Calu3 (cell line): ENCODE measurements at regions not wholly inside any gene's neighbourhood (a gene's known extent, or its start where the extent isn't known, plus 50 kb on each side); places are given as distances from the start of the nearest gene placed in this dataset.

Experiments used
- BruUV-seq: library from RNA; stranded (reverse); fragments of 400-500 nt; replicated peaks from 2 replicates; lab custom pipeline; 2021; lab: Mats Ljungman, UMichigan
- CTCF ChIA-PET: fragments of 300-600 bp; sonication (Branson Sonifier 250); formaldehyde crosslinking; loops from one replicate; lab custom pipeline; 2022; ENCODE audit warnings: antibody characterized with exemption; lab: Charles Lee
- DNase-seq: peaks from one replicate; pipeline ENCODE4 v3.0.0; 2022
- H3K27ac Mint-ChIP-seq: one replicate; pipeline ENCODE4 v1.8.0; 2022; ENCODE audit warnings: mixed read lengths; ENCODE audit not compliant: unreplicated experiment
- H3K27me3 Mint-ChIP-seq: one replicate; pipeline ENCODE4 v1.8.0; 2022; ENCODE audit warnings: mixed read lengths; ENCODE audit not compliant: unreplicated experiment
- H3K36me3 Mint-ChIP-seq: one replicate; pipeline ENCODE4 v1.8.0; 2022; ENCODE audit warnings: mild to moderate bottlenecking, moderate library complexity, mixed read lengths; ENCODE audit not compliant: insufficient read depth, unreplicated experiment
- H3K4me1 Mint-ChIP-seq: one replicate; pipeline ENCODE4 v1.8.0; 2022; ENCODE audit warnings: mild to moderate bottlenecking, low read depth, mixed read lengths; ENCODE audit not compliant: unreplicated experiment
- H3K4me3 Mint-ChIP-seq: one replicate; pipeline ENCODE4 v1.8.0; 2022; ENCODE audit warnings: mild to moderate bottlenecking, low read depth, moderate library complexity, mixed read lengths; ENCODE audit not compliant: unreplicated experiment
- H3K9me3 Mint-ChIP-seq: one replicate; pipeline ENCODE4 v1.8.0; 2022; ENCODE audit warnings: low read depth, mixed read lengths; ENCODE audit not compliant: unreplicated experiment
- intact Hi-C: fragments of 100-400 bp; cut with micrococcal nuclease; formaldehyde crosslinking; loops from one replicate; pipeline ENCODE4 v1.10.0; 2022; ENCODE audit not compliant: unreplicated experiment
- TF ChIP-seq, protein P1 (sequence below): fragments of 200-600 bp; IDR thresholded peaks from one replicate; pipeline ENCODE4 v1.8.0; 2022; ENCODE audit warnings: antibody characterized with exemption; ENCODE audit not compliant: unreplicated experiment

DNA sequence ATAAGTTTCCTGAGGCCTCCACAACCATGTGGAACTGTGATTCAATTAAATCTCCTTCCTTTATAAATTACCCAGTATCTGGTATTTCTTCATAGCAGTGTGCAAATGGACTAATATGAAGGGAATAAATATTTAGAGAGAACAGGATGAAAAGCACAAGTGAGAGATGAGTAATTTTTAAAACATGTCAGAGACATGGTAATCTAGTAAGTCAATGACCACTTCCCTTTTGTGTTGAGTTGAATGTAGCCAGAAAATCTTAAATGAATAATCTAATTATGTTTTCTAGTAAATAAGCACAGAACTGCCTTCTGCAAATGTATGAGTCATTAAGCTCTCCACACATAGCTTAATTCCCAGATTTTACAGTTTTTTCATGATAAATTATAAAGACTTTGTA, 524.1 kb upstream of the SLITRK5 start:
- no peaks in the 10 kb centered on the region for H3K9me3 Mint-ChIP-seq
- no peaks in the 10 kb centered on the region for H3K4me1 Mint-ChIP-seq
- BruUV-seq, result no TSS peak
- H3K27ac Mint-ChIP-seq, result no peak overlapping the region
- H3K27me3 Mint-ChIP-seq, result no peaks in the 10 kb centered on the region
- TF ChIP-seq, protein P1, sequence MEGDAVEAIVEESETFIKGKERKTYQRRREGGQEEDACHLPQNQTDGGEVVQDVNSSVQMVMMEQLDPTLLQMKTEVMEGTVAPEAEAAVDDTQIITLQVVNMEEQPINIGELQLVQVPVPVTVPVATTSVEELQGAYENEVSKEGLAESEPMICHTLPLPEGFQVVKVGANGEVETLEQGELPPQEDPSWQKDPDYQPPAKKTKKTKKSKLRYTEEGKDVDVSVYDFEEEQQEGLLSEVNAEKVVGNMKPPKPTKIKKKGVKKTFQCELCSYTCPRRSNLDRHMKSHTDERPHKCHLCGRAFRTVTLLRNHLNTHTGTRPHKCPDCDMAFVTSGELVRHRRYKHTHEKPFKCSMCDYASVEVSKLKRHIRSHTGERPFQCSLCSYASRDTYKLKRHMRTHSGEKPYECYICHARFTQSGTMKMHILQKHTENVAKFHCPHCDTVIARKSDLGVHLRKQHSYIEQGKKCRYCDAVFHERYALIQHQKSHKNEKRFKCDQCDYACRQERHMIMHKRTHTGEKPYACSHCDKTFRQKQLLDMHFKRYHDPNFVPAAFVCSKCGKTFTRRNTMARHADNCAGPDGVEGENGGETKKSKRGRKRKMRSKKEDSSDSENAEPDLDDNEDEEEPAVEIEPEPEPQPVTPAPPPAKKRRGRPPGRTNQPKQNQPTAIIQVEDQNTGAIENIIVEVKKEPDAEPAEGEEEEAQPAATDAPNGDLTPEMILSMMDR, result no peak
- intact Hi-C loops, result no loop called here
- H3K36me3 Mint-ChIP-seq, result no peaks in the 10 kb centered on the region
- CTCF ChIA-PET, result no interaction called here
- no peak for DNase-seq
- H3K4me3 Mint-ChIP-seq, result no peak overlapping the region

DNA sequence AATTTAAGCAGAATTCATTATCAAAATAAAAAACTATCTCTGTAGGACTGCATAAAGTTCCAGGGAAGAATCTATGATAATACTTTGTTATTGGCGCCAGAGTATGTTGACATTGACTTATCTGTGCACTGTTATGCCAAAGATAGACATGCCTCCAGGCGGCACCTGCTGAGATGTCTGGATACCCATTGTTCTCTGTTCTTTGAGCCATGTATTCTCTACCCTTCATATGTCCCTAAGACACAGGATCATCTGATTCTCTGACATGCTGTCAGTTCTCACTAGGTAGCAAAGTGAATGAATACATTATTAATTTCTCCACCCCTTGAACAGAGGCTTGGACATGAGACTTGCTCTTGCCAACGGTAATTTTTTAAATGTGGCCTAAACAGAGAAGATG, 517.8 kb upstream of the SLITRK5 start:
- H3K27me3 Mint-ChIP-seq, result no peaks in the 10 kb centered on the region
- CTCF ChIA-PET, result no interaction called here
- no peaks in the 10 kb centered on the region for H3K9me3 Mint-ChIP-seq
- H3K36me3 Mint-ChIP-seq, result no peaks in the 10 kb centered on the region
- no peak overlapping the region for H3K4me3 Mint-ChIP-seq
- TF ChIP-seq, protein P1, result no peak
- H3K4me1 Mint-ChIP-seq, result no peaks in the 10 kb centered on the region
- no peak overlapping the region for H3K27ac Mint-ChIP-seq
- no peak for DNase-seq
- intact Hi-C loops, result no loop called here
- no TSS peak for BruUV-seq

DNA sequence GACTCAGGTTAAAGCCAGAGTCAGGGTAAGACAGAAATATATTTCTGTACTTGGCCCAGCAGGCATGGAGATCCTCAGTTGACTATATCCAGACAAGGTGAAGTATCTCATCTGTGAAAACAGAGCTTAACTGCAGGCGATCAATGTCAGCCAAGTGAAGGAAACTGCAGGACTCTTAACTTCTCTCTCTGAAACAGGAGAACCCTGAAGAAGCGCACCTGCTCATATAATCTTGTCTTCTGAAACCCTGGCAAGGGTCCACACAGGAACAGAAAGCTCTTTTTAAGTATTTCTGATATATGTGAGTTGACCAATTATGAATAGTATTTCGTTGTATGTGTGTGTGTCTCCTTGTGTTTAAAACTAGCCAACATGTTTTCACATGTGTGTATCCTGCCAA, 504.8 kb upstream of the SLITRK5 start:
- peaks cover 3% of the 10 kb centered on the region for H3K9me3 Mint-ChIP-seq
- BruUV-seq, result no TSS peak
- no peaks in the 10 kb centered on the region for H3K27me3 Mint-ChIP-seq
- CTCF ChIA-PET, result no interaction called here
- no peaks in the 10 kb centered on the region for H3K4me1 Mint-ChIP-seq
- H3K36me3 Mint-ChIP-seq, result no peaks in the 10 kb centered on the region
- TF ChIP-seq, protein P1, result no peak
- no peak overlapping the region for H3K4me3 Mint-ChIP-seq
- no peak for DNase-seq
- intact Hi-C loops, result no loop called here
- no peak overlapping the region for H3K27ac Mint-ChIP-seq

DNA sequence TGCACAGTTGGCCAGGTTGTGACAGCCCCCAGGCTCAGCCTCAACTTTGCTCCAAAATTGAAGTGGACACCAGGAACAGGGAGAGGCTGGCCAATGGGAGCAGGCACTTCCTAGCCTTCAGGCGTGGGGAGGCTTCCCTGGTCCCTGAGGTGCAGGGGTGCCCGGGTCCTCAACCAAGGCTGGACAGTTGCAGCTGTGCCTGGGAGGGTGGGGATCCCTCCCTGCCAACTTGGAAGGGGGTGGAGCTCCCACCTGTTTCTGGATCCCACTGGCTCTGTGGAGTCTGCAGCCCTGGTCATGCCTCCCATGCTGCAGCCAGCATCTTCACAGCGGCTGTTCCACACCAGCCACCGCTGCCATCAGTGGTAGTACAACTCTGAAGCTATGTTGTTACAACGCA, 502.8 kb upstream of the SLITRK5 start:
- TF ChIP-seq, protein P1, result no peak
- intact Hi-C loops, result no loop called here
- no peak overlapping the region for H3K4me3 Mint-ChIP-seq
- no peaks in the 10 kb centered on the region for H3K36me3 Mint-ChIP-seq
- H3K4me1 Mint-ChIP-seq, result no peaks in the 10 kb centered on the region
- no peak overlapping the region for H3K27ac Mint-ChIP-seq
- peaks cover 3% of the 10 kb centered on the region for H3K9me3 Mint-ChIP-seq
- CTCF ChIA-PET, result no interaction called here
- BruUV-seq, result no TSS peak
- no peak for DNase-seq
- H3K27me3 Mint-ChIP-seq, result no peaks in the 10 kb centered on the region
